Stomach (tissue), 4 donors: ENCODE measurements at regions not wholly inside any gene's neighbourhood (a gene's known extent, or its start where the extent isn't known, plus 50 kb on each side); places are given as distances from the start of the nearest gene placed in this dataset.

Source experiments
- EP300 ChIP-seq: sonication (generic); formaldehyde crosslinking; IDR thresholded peaks from one replicate; pipeline ENCODE4 v1.6.1; 2017; ENCODE audit warnings: antibody characterized with exemption
- POLR2A ChIP-seq, 4 donors: fragments of 450-650 bp; IDR thresholded peaks; one replicate each; pipeline ENCODE4 v1.6.1; 2016; ENCODE audit warnings: antibody characterized with exemption in 4 of 4, control low read depth in 2 of 4, mild to moderate bottlenecking in 1 of 4, moderate library complexity in 1 of 4
- POLR2AphosphoS5 ChIP-seq, 3 donors: sonication (generic); formaldehyde crosslinking; IDR thresholded peaks; one replicate each; pipeline ENCODE4 v1.6.1; 2016; ENCODE audit warnings: antibody characterized with exemption in 3 of 3
- TF ChIP-seq, protein P1 (sequence below), 7 experiments: fragments of 450-650 bp in 4 of 7; fragments of 200-600 bp in 3 of 7; sonication (generic) in 3 of 7; IDR thresholded peaks; one replicate each; pipeline ENCODE4 v1.5.1; 2016 to 2019; ENCODE audit warnings: antibody characterized with exemption in 7 of 7, control low read depth in 2 of 7, mild to moderate bottlenecking in 1 of 7

- TF ChIP-seq, protein P1, sequence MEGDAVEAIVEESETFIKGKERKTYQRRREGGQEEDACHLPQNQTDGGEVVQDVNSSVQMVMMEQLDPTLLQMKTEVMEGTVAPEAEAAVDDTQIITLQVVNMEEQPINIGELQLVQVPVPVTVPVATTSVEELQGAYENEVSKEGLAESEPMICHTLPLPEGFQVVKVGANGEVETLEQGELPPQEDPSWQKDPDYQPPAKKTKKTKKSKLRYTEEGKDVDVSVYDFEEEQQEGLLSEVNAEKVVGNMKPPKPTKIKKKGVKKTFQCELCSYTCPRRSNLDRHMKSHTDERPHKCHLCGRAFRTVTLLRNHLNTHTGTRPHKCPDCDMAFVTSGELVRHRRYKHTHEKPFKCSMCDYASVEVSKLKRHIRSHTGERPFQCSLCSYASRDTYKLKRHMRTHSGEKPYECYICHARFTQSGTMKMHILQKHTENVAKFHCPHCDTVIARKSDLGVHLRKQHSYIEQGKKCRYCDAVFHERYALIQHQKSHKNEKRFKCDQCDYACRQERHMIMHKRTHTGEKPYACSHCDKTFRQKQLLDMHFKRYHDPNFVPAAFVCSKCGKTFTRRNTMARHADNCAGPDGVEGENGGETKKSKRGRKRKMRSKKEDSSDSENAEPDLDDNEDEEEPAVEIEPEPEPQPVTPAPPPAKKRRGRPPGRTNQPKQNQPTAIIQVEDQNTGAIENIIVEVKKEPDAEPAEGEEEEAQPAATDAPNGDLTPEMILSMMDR (IDR thresholded peaks at IDR 0.05), result no peak
- TF ChIP-seq POLR2A (IDR thresholded peaks at IDR 0.05) (no peak), EP300 (no peak), POLR2AphosphoS5 (IDR thresholded peaks at IDR 0.05) (no peak)
Measured at GRCh38 chr4:89419111-89419695, 111.6 kb upstream of the GPRIN3 start.
